ENCODE measurements at regions not wholly inside any gene's neighbourhood (a gene's known extent, or its start where the extent isn't known, plus 50 kb on each side); places are given as distances from the start of the nearest gene placed in this dataset.

DNA sequence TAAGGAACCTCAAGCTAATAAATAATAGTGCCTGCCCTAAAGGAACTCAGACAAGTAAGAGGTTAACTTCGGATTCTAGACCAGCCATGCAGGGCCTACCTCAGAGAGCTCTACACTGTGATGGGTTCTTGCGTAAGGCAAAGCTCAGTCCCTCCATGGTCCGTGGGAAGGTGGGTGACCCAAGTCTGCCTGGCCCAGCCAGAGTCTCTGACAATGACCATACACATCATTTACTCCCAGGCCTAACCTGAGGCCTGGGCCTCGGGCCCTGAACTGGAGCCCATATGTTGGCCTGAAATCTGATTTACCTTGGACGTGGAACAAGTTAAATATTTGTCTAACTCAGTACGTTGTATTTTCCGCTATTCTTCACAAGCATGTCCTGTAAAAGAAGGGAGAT, 55.1 kb downstream of the TMEM174 start:
- TF ChIP-seq, protein P1, sequence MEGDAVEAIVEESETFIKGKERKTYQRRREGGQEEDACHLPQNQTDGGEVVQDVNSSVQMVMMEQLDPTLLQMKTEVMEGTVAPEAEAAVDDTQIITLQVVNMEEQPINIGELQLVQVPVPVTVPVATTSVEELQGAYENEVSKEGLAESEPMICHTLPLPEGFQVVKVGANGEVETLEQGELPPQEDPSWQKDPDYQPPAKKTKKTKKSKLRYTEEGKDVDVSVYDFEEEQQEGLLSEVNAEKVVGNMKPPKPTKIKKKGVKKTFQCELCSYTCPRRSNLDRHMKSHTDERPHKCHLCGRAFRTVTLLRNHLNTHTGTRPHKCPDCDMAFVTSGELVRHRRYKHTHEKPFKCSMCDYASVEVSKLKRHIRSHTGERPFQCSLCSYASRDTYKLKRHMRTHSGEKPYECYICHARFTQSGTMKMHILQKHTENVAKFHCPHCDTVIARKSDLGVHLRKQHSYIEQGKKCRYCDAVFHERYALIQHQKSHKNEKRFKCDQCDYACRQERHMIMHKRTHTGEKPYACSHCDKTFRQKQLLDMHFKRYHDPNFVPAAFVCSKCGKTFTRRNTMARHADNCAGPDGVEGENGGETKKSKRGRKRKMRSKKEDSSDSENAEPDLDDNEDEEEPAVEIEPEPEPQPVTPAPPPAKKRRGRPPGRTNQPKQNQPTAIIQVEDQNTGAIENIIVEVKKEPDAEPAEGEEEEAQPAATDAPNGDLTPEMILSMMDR (IDR thresholded peaks at IDR 0.05; ENCODE audit: low read depth, low read length, missing control alignments): no peak
- no peak for DNase-seq (ENCODE audit: extremely low read depth, low read depth)
- no peak overlapping the region for H3K4me3 ChIP-seq (replicated peaks; ENCODE audit: low read depth, low read length)
